GM23338 (cell line): ENCODE measurements at regions not wholly inside any gene's neighbourhood (a gene's known extent, or its start where the extent isn't known, plus 50 kb on each side); places are given as distances from the start of the nearest gene placed in this dataset.

Experiments
- ATAC-seq: fragments of 200-7000 bp; cut with Tn5 transposase; 3 replicates; pipeline ENCODE4 v1.9.1; 2020
- DNase-seq: peaks from one replicate; pipeline ENCODE4 v3.0.0-alpha.2; 2015; ENCODE audit warnings: low spot score
- H2AFZ ChIP-seq: fragments of 200-600 bp; sonication (generic); 2 replicates; pipeline ENCODE4 v1.8.0; 2016; ENCODE audit warnings: antibody characterized with exemption, mild to moderate bottlenecking, moderate library complexity
- H3F3A ChIP-seq: fragments of 200-600 bp; sonication (generic); replicated peaks from 2 replicates; pipeline ENCODE4 v1.8.0; 2017; ENCODE audit warnings: antibody characterized with exemption, mixed run types, low read depth
- H3K27ac ChIP-seq: fragments of 200-600 bp; sonication (generic); 2 replicates; pipeline ENCODE4 v1.6.1; 2016; ENCODE audit warnings: low read depth
- H3K27me3 ChIP-seq: fragments of 200-600 bp; sonication (generic); 2 replicates; pipeline ENCODE4 v1.8.0; 2016; ENCODE audit warnings: mild to moderate bottlenecking, mixed run types, moderate library complexity; ENCODE audit not compliant: insufficient read depth
- H3K36me3 ChIP-seq: fragments of 200-600 bp; sonication (generic); 2 replicates; pipeline ENCODE4 v1.8.0; 2016; ENCODE audit warnings: mild to moderate bottlenecking; ENCODE audit not compliant: insufficient read depth
- H3K4me1 ChIP-seq: fragments of 200-600 bp; sonication (generic); 2 replicates; pipeline ENCODE4 v1.8.0; 2016; ENCODE audit warnings: mild to moderate bottlenecking, moderate library complexity; ENCODE audit not compliant: insufficient read depth
- H3K4me2 ChIP-seq: fragments of 200-600 bp; sonication (generic); 2 replicates; pipeline ENCODE4 v1.7.1; 2017; ENCODE audit warnings: mixed run types
- H3K4me3 ChIP-seq: fragments of 200-600 bp; sonication (generic); 2 replicates; pipeline ENCODE4 v1.6.1; 2016; ENCODE audit warnings: mixed run types
- H3K79me2 ChIP-seq: fragments of 200-600 bp; sonication (generic); replicated peaks from 2 replicates; pipeline ENCODE4 v1.8.0; 2017; ENCODE audit warnings: mild to moderate bottlenecking; ENCODE audit not compliant: insufficient read depth
- H3K9me2 ChIP-seq: fragments of 200-600 bp; sonication (generic); 2 replicates; pipeline ENCODE4 v1.8.0; 2017; ENCODE audit not compliant: insufficient read depth
- H4K20me1 ChIP-seq: fragments of 200-600 bp; sonication (generic); replicated peaks from 2 replicates; pipeline ENCODE4 v1.8.0; 2017; ENCODE audit warnings: mild to moderate bottlenecking; ENCODE audit not compliant: insufficient read depth
- H3K27ac Mint-ChIP-seq: 2 replicates; pipeline ENCODE4 v1.8.0; 2020; ENCODE audit warnings: inconsistent platforms, mild to moderate bottlenecking, moderate library complexity, mixed read lengths
- H3K27me3 Mint-ChIP-seq: 3 replicates; pipeline ENCODE4 v1.8.0; 2022; ENCODE audit warnings: low read depth, mild to moderate bottlenecking, moderate library complexity, mixed read lengths, inconsistent platforms; ENCODE audit not compliant: insufficient read depth, poor library complexity
- H3K36me3 Mint-ChIP-seq: 3 replicates; pipeline ENCODE4 v1.8.0; 2021; ENCODE audit warnings: low read depth, mild to moderate bottlenecking, inconsistent platforms, moderate library complexity, mixed read lengths
- H3K4me1 Mint-ChIP-seq: 3 replicates; pipeline ENCODE4 v1.8.0; 2020; ENCODE audit warnings: mild to moderate bottlenecking, inconsistent platforms, mixed read lengths
- H3K4me3 Mint-ChIP-seq: 3 replicates; pipeline ENCODE4 v1.8.0; 2021; ENCODE audit warnings: moderate library complexity, mild to moderate bottlenecking, inconsistent platforms, mixed read lengths
- H3K9me3 Mint-ChIP-seq: 3 replicates; pipeline ENCODE4 v1.8.0; 2020; ENCODE audit warnings: moderate library complexity, mild to moderate bottlenecking, inconsistent platforms, mixed read lengths
- CREB1 ChIP-seq: fragments of 250-450 bp; sonication (Bioruptor Pico); IDR thresholded peaks from 2 replicates; pipeline ENCODE4 v1.5.0; 2020; ENCODE audit warnings: low read depth, mild to moderate bottlenecking, moderate library complexity
- EZH2 ChIP-seq: fragments of 200-600 bp; sonication (generic); IDR thresholded peaks from one replicate; pipeline ENCODE4 v1.8.0; 2017; ENCODE audit warnings: antibody characterized with exemption, mild to moderate bottlenecking, low read depth; ENCODE audit not compliant: unreplicated experiment
- EZH2phosphoT487 ChIP-seq: fragments of 200-600 bp; sonication (generic); IDR thresholded peaks from one replicate; pipeline ENCODE4 v1.8.1; 2018; ENCODE audit warnings: antibody characterized with exemption; ENCODE audit not compliant: unreplicated experiment
- JUNB ChIP-seq: IDR thresholded peaks from one replicate; pipeline ENCODE4 v1.6.1; 2016; ENCODE audit warnings: antibody characterized with exemption; ENCODE audit not compliant: unreplicated experiment
- NANOG ChIP-seq: IDR thresholded peaks from 2 replicates; pipeline ENCODE4 v1.6.1; 2016; ENCODE audit warnings: antibody characterized with exemption, borderline replicate concordance
- POLR2AphosphoS5 ChIP-seq: IDR thresholded peaks from 2 replicates; pipeline ENCODE4 v1.6.1; 2016; ENCODE audit warnings: antibody characterized with exemption, low read depth
- STAT1 ChIP-seq: IDR thresholded peaks from one replicate; pipeline ENCODE4 v1.6.1; 2016; ENCODE audit warnings: antibody characterized with exemption; ENCODE audit not compliant: unreplicated experiment
- ZNF114 ChIP-seq: fragments of 250-450 bp; sonication (Bioruptor Pico); IDR thresholded peaks from 2 replicates; pipeline ENCODE4 v1.5.0; 2020; ENCODE audit warnings: mild to moderate bottlenecking, moderate library complexity
- TF ChIP-seq, protein P1 (sequence below): fragments of 250-450 bp; sonication (Bioruptor Pico); IDR thresholded peaks from 2 replicates; pipeline ENCODE4 v1.5.0; 2020; ENCODE audit warnings: mild to moderate bottlenecking, moderate library complexity
- TF ChIP-seq, protein P2 (sequence below): IDR thresholded peaks from one replicate; pipeline ENCODE4 v1.6.1; 2018; ENCODE audit warnings: antibody characterized with exemption; ENCODE audit not compliant: unreplicated experiment
- TF ChIP-seq, protein P3 (sequence below): IDR thresholded peaks from 2 replicates; pipeline ENCODE4 v1.6.1; 2016; ENCODE audit warnings: antibody characterized with exemption
- TF ChIP-seq, protein P4 (sequence below), 2 experiments: fragments of 200-600 bp in 1 of 2; sonication (generic) in 1 of 2; conservative IDR thresholded peaks; 2 replicates each; pipeline versions ENCODE4 v1.5.1 to v1.6.1; 2016 to 2017; ENCODE audit warnings: antibody characterized with exemption in 2 of 2, low read depth in 2 of 2, mild to moderate bottlenecking in 2 of 2, moderate library complexity in 1 of 2

DNA sequence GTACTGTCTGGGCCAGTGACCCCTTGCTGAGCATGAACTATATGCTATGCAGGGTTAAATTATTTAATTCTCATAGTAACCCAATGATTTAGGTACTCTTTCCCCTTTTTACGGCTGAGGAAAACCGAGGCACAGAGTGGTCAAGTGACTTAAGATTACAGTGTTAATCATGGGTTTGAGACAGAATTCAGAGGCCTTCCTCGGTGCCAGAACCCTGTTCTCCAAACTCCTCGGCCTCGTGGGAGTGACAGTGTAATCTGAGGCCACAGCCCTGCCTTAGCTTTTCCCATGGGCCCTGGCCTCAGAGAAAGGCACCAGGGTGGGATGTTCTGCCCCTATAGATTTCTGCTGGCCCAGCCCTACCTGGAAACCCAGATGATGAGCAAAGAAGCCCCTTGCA, 86.4 kb upstream of the ZNF648 start:
- no peak overlapping the region for H2AFZ ChIP-seq
- no peaks in the 10 kb centered on the region for H3K27me3 ChIP-seq
- H3K36me3 ChIP-seq = no peaks in the 10 kb centered on the region
- H3K9me2 ChIP-seq = peaks cover 5% of the 10 kb centered on the region
- H3K9me3 Mint-ChIP-seq = no peaks in the 10 kb centered on the region
- no peaks in the 10 kb centered on the region for H3F3A ChIP-seq
- ATAC-seq (no peak), DNase-seq (no peak)
- TF ChIP-seq, protein P1, sequence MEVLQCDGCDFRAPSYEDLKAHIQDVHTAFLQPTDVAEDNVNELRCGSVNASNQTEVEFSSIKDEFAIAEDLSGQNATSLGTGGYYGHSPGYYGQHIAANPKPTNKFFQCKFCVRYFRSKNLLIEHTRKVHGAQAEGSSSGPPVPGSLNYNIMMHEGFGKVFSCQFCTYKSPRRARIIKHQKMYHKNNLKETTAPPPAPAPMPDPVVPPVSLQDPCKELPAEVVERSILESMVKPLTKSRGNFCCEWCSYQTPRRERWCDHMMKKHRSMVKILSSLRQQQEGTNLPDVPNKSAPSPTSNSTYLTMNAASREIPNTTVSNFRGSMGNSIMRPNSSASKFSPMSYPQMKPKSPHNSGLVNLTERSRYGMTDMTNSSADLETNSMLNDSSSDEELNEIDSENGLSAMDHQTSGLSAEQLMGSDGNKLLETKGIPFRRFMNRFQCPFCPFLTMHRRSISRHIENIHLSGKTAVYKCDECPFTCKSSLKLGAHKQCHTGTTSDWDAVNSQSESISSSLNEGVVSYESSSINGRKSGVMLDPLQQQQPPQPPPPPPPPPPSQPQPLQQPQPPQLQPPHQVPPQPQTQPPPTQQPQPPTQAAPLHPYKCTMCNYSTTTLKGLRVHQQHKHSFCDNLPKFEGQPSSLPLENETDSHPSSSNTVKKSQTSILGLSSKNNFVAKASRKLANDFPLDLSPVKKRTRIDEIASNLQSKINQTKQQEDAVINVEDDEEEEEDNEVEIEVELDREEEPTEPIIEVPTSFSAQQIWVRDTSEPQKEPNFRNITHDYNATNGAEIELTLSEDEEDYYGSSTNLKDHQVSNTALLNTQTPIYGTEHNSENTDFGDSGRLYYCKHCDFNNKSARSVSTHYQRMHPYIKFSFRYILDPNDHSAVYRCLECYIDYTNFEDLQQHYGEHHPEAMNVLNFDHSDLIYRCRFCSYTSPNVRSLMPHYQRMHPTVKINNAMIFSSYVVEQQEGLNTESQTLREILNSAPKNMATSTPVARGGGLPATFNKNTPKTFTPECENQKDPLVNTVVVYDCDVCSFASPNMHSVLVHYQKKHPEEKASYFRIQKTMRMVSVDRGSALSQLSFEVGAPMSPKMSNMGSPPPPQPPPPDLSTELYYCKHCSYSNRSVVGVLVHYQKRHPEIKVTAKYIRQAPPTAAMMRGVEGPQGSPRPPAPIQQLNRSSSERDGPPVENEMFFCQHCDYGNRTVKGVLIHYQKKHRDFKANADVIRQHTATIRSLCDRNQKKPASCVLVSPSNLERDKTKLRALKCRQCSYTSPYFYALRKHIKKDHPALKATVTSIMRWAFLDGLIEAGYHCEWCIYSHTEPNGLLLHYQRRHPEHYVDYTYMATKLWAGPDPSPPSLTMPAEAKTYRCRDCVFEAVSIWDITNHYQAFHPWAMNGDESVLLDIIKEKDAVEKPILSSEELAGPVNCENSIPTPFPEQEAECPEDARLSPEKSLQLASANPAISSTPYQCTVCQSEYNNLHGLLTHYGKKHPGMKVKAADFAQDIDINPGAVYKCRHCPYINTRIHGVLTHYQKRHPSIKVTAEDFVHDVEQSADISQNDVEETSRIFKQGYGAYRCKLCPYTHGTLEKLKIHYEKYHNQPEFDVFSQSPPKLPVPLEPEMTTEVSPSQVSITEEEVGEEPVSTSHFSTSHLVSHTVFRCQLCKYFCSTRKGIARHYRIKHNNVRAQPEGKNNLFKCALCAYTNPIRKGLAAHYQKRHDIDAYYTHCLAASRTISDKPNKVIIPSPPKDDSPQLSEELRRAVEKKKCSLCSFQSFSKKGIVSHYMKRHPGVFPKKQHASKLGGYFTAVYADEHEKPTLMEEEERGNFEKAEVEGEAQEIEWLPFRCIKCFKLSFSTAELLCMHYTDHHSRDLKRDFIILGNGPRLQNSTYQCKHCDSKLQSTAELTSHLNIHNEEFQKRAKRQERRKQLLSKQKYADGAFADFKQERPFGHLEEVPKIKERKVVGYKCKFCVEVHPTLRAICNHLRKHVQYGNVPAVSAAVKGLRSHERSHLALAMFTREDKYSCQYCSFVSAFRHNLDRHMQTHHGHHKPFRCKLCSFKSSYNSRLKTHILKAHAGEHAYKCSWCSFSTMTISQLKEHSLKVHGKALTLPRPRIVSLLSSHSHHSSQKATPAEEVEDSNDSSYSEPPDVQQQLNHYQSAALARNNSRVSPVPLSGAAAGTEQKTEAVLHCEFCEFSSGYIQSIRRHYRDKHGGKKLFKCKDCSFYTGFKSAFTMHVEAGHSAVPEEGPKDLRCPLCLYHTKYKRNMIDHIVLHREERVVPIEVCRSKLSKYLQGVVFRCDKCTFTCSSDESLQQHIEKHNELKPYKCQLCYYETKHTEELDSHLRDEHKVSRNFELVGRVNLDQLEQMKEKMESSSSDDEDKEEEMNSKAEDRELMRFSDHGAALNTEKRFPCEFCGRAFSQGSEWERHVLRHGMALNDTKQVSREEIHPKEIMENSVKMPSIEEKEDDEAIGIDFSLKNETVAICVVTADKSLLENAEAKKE (CRISPR knock-in tag) = no peak
- TF ChIP-seq POLR2AphosphoS5 = no peak
- TF ChIP-seq, protein P2, sequence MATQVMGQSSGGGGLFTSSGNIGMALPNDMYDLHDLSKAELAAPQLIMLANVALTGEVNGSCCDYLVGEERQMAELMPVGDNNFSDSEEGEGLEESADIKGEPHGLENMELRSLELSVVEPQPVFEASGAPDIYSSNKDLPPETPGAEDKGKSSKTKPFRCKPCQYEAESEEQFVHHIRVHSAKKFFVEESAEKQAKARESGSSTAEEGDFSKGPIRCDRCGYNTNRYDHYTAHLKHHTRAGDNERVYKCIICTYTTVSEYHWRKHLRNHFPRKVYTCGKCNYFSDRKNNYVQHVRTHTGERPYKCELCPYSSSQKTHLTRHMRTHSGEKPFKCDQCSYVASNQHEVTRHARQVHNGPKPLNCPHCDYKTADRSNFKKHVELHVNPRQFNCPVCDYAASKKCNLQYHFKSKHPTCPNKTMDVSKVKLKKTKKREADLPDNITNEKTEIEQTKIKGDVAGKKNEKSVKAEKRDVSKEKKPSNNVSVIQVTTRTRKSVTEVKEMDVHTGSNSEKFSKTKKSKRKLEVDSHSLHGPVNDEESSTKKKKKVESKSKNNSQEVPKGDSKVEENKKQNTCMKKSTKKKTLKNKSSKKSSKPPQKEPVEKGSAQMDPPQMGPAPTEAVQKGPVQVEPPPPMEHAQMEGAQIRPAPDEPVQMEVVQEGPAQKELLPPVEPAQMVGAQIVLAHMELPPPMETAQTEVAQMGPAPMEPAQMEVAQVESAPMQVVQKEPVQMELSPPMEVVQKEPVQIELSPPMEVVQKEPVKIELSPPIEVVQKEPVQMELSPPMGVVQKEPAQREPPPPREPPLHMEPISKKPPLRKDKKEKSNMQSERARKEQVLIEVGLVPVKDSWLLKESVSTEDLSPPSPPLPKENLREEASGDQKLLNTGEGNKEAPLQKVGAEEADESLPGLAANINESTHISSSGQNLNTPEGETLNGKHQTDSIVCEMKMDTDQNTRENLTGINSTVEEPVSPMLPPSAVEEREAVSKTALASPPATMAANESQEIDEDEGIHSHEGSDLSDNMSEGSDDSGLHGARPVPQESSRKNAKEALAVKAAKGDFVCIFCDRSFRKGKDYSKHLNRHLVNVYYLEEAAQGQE = no peak
- TF ChIP-seq, protein P3, sequence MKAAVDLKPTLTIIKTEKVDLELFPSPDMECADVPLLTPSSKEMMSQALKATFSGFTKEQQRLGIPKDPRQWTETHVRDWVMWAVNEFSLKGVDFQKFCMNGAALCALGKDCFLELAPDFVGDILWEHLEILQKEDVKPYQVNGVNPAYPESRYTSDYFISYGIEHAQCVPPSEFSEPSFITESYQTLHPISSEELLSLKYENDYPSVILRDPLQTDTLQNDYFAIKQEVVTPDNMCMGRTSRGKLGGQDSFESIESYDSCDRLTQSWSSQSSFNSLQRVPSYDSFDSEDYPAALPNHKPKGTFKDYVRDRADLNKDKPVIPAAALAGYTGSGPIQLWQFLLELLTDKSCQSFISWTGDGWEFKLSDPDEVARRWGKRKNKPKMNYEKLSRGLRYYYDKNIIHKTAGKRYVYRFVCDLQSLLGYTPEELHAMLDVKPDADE = no peak
- no peak for TF ChIP-seq STAT1
- TF ChIP-seq NANOG = no peak
- no peak for TF ChIP-seq EZH2phosphoT487
- no peak for TF ChIP-seq EZH2
- TF ChIP-seq ZNF114 (CRISPR knock-in tag) = no peak
- no peak for TF ChIP-seq CREB1 (CRISPR knock-in tag)
- TF ChIP-seq, protein P4, sequence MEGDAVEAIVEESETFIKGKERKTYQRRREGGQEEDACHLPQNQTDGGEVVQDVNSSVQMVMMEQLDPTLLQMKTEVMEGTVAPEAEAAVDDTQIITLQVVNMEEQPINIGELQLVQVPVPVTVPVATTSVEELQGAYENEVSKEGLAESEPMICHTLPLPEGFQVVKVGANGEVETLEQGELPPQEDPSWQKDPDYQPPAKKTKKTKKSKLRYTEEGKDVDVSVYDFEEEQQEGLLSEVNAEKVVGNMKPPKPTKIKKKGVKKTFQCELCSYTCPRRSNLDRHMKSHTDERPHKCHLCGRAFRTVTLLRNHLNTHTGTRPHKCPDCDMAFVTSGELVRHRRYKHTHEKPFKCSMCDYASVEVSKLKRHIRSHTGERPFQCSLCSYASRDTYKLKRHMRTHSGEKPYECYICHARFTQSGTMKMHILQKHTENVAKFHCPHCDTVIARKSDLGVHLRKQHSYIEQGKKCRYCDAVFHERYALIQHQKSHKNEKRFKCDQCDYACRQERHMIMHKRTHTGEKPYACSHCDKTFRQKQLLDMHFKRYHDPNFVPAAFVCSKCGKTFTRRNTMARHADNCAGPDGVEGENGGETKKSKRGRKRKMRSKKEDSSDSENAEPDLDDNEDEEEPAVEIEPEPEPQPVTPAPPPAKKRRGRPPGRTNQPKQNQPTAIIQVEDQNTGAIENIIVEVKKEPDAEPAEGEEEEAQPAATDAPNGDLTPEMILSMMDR (conservative IDR thresholded peaks at IDR 0.05; ENCODE audit: low read depth in 2 of 2) = no peak
- no peak for TF ChIP-seq JUNB
- no peaks in the 10 kb centered on the region for H3K79me2 ChIP-seq
- no peak overlapping the region for H3K4me3 ChIP-seq
- H4K20me1 ChIP-seq = no peaks in the 10 kb centered on the region
- H3K4me1 ChIP-seq = peaks cover 10% of the 10 kb centered on the region; the same call in 1 of the 2 replicates
- no peak overlapping the region for H3K4me3 Mint-ChIP-seq
- no peaks in the 10 kb centered on the region for H3K36me3 Mint-ChIP-seq
- H3K4me2 ChIP-seq = no peak overlapping the region
- peaks cover 4% of the 10 kb centered on the region for H3K27me3 Mint-ChIP-seq
- H3K4me1 Mint-ChIP-seq = peaks cover 16% of the 10 kb centered on the region
- no peak overlapping the region for H3K27ac ChIP-seq
- no peak overlapping the region for H3K27ac Mint-ChIP-seq
